ENCODE measurements at regions not wholly inside any gene's neighbourhood (a gene's known extent, or its start where the extent isn't known, plus 50 kb on each side); places are given as distances from the start of the nearest gene placed in this dataset.

DNA sequence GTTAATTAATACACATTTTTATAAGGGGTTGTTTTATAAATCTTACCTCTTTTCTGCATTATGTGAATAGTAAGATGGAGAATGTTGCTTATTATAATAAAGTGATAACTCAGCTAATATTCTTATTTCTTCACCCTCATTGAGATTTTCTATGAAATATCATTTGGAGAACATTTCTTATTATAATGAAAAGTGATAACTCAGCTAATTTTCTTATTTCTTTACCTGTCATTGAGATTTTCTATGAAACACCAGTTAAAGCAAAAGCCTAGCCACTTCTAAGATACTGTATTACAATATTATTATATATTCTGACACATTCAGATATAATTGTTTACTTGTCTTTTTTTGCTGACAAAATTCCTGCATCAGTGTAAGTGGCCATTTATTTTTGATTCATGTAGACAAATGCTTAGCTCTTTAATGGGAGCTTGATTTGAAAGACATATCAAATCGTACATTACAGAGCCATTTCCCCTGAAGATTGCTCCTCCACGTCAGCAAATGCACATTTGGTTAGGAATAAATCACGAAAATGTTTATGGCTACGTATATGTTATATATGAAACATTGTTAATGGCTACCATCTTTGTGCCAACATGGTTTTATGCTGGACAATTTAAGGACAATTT lies 427.5 kb downstream of the CHL1 start:
- CTCF ChIA-PET, result no interaction called here
- no peak for DNase-seq (ENCODE audit: low spot score)
- POLR2A ChIA-PET (ENCODE audit: low non-redundant PET), result no interaction called here
- H3K27ac ChIP-seq, result no peak overlapping the region
- TF ChIP-seq CTCF (conservative IDR thresholded peaks at IDR 0.05; ENCODE audit: low read depth), result no peak

- peak; percentile 20; the same call in 1 of the 2 replicates for TF ChIP-seq CTCF (conservative IDR thresholded peaks at IDR 0.05; ENCODE audit: low read depth)
- H3K27ac ChIP-seq, result no peak overlapping the region
- ChIA-PET CTCF (no interaction called here), POLR2A (ENCODE audit: low non-redundant PET) (no interaction called here)
- DNase-seq (ENCODE audit: low spot score), result no peak
These were observed 436.1 kb downstream of the CHL1 start for GRCh38 chr3:632571-633170.

GRCh38 chr3:634511-634910 lies 437.9 kb downstream of the CHL1 start:
- ChIA-PET CTCF (no interaction called here), POLR2A (ENCODE audit: low non-redundant PET) (no interaction called here)
- DNase-seq (ENCODE audit: low spot score), result no peak
- H3K27ac ChIP-seq, result no peak overlapping the region
- TF ChIP-seq CTCF (conservative IDR thresholded peaks at IDR 0.05; ENCODE audit: low read depth), result no peak

DNA sequence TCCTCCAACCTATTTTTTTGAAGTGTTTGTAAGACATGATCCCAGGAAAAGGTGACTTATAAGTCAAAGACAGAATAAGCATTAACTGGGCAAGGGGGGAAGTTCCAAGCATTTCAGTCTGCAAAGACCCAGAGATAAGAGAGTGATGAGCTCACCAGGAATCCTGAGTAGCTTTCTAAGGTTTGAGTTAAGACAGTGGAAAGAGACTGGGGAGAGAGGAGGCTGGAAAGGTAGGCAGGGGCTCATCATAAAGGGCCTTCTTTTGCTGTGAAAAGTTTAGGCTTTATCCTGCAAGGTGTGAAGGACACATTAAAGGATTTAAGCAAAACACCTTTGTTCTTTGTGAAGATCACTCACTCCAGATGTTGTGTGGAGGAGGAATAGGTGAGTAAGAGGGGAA lies 438.8 kb downstream of the CHL1 start:
- no peak for DNase-seq (ENCODE audit: low spot score)
- ChIA-PET CTCF (no interaction called here), POLR2A (ENCODE audit: low non-redundant PET) (no interaction called here)
- TF ChIP-seq CTCF (conservative IDR thresholded peaks at IDR 0.05; ENCODE audit: low read depth), result no peak
- no peak overlapping the region for H3K27ac ChIP-seq

DNA sequence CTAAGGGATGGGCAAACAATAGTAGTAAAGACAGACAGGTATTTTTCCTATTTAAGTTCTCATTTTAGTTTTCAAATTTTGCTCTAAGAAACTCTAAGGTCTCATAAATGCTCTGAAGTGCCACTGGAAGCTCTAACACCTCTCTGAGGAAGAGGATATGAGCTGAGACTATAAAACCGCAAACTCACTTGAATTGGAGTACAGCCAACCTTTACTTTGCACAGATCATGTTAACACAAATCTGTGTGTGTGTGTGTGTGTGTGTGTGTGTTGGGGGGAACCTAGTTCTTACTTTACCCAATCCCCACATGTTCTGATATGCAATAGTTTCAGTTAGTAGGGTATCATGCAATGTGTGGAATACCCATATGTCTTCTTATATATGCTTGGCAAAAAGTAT lies 446.8 kb downstream of the CHL1 start:
- ChIA-PET CTCF (no interaction called here), POLR2A (ENCODE audit: low non-redundant PET) (no interaction called here)
- TF ChIP-seq CTCF (conservative IDR thresholded peaks at IDR 0.05; ENCODE audit: low read depth), result no peak
- no peak overlapping the region for H3K27ac ChIP-seq
- DNase-seq (ENCODE audit: low spot score), result no peak

GRCh38 chr3:655824-656223 lies 437.0 kb upstream of the CNTN6 start:
- CTCF ChIA-PET, result interaction anchor here (0.7 kb wide), 1 partner anchor 170 kb away, joined by 3 read pairs; no protein-coding TSS in a partner anchor
- H3K27ac ChIP-seq, result no peak overlapping the region
- TF ChIP-seq CTCF (conservative IDR thresholded peaks at IDR 0.05; ENCODE audit: low read depth), result no peak
- POLR2A ChIA-PET (ENCODE audit: low non-redundant PET), result no interaction called here
- DNase-seq (ENCODE audit: low spot score), result no peak
